ENCODE measurements at regions not wholly inside any gene's neighbourhood (a gene's known extent, or its start where the extent isn't known, plus 50 kb on each side); places are given as distances from the start of the nearest gene placed in this dataset.
"Not testable (repeated sequence)": the region's sequence is repeated elsewhere in the genome, so short reads cannot be mapped to it uniquely, and the experiment has no call there.

DNA sequence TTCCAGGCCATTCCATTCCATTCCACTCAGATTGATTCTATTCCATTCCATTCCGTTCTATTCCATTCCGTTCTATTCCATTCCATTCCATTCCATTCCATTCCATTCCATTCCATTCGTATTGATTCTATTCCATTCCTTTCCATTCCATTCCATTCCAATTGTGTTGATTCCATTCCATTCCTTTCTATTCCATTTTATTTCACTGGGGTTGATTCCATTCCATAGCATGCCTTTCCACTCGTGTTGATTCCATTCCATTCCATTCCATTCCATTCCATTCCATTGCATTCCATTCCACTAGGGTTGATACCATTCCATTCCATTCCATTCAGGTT is 1142.3 kb downstream of the RPIA start:
- ChIA-PET SMC1A (ENCODE audit: uncharacterized antibody, unreplicated experiment) (no interaction called here), CTCF (no interaction called here), RAD21 (ENCODE audit: unreplicated experiment) (no interaction called here), POLR2A (no interaction called here)
- H3K79me2 ChIP-seq (ENCODE audit: control insufficient read depth, insufficient read depth, low read length) = no peaks in the 10 kb centered on the region
- no peak for TF ChIP-seq CBX5 (IDR thresholded peaks at IDR 0.05; ENCODE audit: low read depth)
- TF ChIP-seq, protein P1, sequence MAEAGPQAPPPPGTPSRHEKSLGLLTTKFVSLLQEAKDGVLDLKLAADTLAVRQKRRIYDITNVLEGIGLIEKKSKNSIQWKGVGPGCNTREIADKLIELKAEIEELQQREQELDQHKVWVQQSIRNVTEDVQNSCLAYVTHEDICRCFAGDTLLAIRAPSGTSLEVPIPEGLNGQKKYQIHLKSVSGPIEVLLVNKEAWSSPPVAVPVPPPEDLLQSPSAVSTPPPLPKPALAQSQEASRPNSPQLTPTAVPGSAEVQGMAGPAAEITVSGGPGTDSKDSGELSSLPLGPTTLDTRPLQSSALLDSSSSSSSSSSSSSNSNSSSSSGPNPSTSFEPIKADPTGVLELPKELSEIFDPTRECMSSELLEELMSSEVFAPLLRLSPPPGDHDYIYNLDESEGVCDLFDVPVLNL (IDR thresholded peaks at IDR 0.05; ENCODE audit: low read depth, low read length) = no peak
- TF ChIP-seq TARDBP (IDR thresholded peaks at IDR 0.05; ENCODE audit: borderline replicate concordance) = no peak
- no peak for TF ChIP-seq SP1 (IDR thresholded peaks at IDR 0.05; ENCODE audit: low read depth, low read length)
- TF ChIP-seq, protein P2, sequence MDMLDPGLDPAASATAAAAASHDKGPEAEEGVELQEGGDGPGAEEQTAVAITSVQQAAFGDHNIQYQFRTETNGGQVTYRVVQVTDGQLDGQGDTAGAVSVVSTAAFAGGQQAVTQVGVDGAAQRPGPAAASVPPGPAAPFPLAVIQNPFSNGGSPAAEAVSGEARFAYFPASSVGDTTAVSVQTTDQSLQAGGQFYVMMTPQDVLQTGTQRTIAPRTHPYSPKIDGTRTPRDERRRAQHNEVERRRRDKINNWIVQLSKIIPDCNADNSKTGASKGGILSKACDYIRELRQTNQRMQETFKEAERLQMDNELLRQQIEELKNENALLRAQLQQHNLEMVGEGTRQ (IDR thresholded peaks at IDR 0.05; ENCODE audit: borderline replicate concordance, low read depth, low read length) = no peak
- no peak for TF ChIP-seq SIN3A (IDR thresholded peaks at IDR 0.05; ENCODE audit: low read depth, low read length)
- TF ChIP-seq EED (IDR thresholded peaks at IDR 0.05; ENCODE audit: low read depth) = no peak
- H3K9ac ChIP-seq (ENCODE audit: control insufficient read depth, insufficient read depth, low read length) = no peak overlapping the region
- no peaks in the 10 kb centered on the region for H3K36me3 ChIP-seq (ENCODE audit: control insufficient read depth in 2 of 2, insufficient read depth in 2 of 2, low read length in 1 of 2)
- H3K4me2 ChIP-seq (ENCODE audit: control insufficient read depth, insufficient read depth) = no peak overlapping the region
- H3K9me3 ChIP-seq (replicated peaks; ENCODE audit: control insufficient read depth, insufficient read depth, low read length) = peaks cover 32% of the 10 kb centered on the region
- no peak for DNase-seq (ENCODE audit: low read depth, low spot score)
- intact Hi-C loops (cut with micrococcal nuclease; ENCODE audit: unreplicated experiment) (no loop called here), in situ Hi-C loops (cut with MboI) (no loop called here)
- no peak for FAIRE-seq
- H3K4me3 ChIP-seq = no peak overlapping the region
- H3K27me3 ChIP-seq (replicated peaks in 1 of 2; ENCODE audit: control insufficient read depth in 2 of 2, insufficient read depth in 2 of 2, low read length in 1 of 2) = no peaks in the 10 kb centered on the region
- ATAC-seq = no peak
- no TSS peak for BruUV-seq (replicated peaks)
- H3K4me1 ChIP-seq (ENCODE audit: control insufficient read depth, insufficient read depth, low read length) = no peaks in the 10 kb centered on the region
- 30% methylated on average over 4 of the region's 4 CpGs for WGBS (ENCODE audit: insufficient coverage, insufficient replicate concordance, low lambda C conversion rate, missing lambda C conversion rate)
- H3K27ac ChIP-seq (ENCODE audit: control insufficient read depth, insufficient read depth) = no peak overlapping the region
- H4K20me1 ChIP-seq (ENCODE audit: control insufficient read depth, insufficient read depth) = no peaks in the 10 kb centered on the region
- no peak overlapping the region for H2AFZ ChIP-seq (ENCODE audit: control insufficient read depth, low read depth, low read length)

DNA sequence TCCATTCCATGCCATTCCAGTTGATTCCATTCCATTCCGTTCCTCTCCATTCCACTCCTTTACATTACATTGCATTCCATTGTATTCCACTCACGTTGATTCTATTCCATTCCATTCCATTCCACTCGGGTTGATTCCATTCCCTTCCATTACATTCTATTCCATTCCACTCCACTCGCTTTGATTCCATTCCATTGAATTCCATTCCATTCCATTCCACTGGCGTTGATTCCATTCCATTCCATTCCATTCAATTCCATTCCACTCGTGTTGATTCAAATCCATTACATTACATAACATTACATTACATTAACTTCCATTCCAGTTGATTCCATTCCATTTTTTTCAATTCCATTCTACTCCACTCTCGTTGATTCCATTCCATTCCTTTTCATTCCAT is 1142.8 kb downstream of the RPIA start:
- no peak for FAIRE-seq
- intact Hi-C loops (cut with micrococcal nuclease; ENCODE audit: unreplicated experiment) (no loop called here), in situ Hi-C loops (cut with MboI) (no loop called here)
- ChIA-PET POLR2A (no interaction called here), RAD21 (ENCODE audit: unreplicated experiment) (no interaction called here), SMC1A (ENCODE audit: uncharacterized antibody, unreplicated experiment) (no interaction called here), CTCF (no interaction called here)
- ATAC-seq = no peak
- H3K27me3 ChIP-seq (replicated peaks in 1 of 2; ENCODE audit: control insufficient read depth in 2 of 2, insufficient read depth in 2 of 2, low read length in 1 of 2) = no peaks in the 10 kb centered on the region
- no peak overlapping the region for H3K4me2 ChIP-seq (ENCODE audit: control insufficient read depth, insufficient read depth)
- no peaks in the 10 kb centered on the region for H3K4me1 ChIP-seq (ENCODE audit: control insufficient read depth, insufficient read depth, low read length)
- no peaks in the 10 kb centered on the region for H4K20me1 ChIP-seq (ENCODE audit: control insufficient read depth, insufficient read depth)
- H2AFZ ChIP-seq (ENCODE audit: control insufficient read depth, low read depth, low read length) = no peak overlapping the region
- no TSS peak for BruUV-seq (replicated peaks)
- H3K36me3 ChIP-seq (ENCODE audit: control insufficient read depth in 2 of 2, insufficient read depth in 2 of 2, low read length in 1 of 2) = no peaks in the 10 kb centered on the region
- H3K9ac ChIP-seq (ENCODE audit: control insufficient read depth, insufficient read depth, low read length) = no peak overlapping the region
- no peak overlapping the region for H3K4me3 ChIP-seq
- H3K9me3 ChIP-seq (replicated peaks; ENCODE audit: control insufficient read depth, insufficient read depth, low read length) = peaks cover 29% of the 10 kb centered on the region
- TF ChIP-seq GATAD2B (conservative IDR thresholded peaks at IDR 0.05; ENCODE audit: low read depth) (no peak), EGR1 (IDR thresholded peaks at IDR 0.05; ENCODE audit: borderline replicate concordance in 1 of 2, low read depth in 2 of 2, low read length in 2 of 2) (no peak)
- 25% methylated on average over 7 of the region's 7 CpGs for WGBS (ENCODE audit: insufficient coverage, insufficient replicate concordance, low lambda C conversion rate, missing lambda C conversion rate)
- H3K79me2 ChIP-seq (ENCODE audit: control insufficient read depth, insufficient read depth, low read length) = no peaks in the 10 kb centered on the region
- no peak for DNase-seq (ENCODE audit: low read depth, low spot score)
- no peak overlapping the region for H3K27ac ChIP-seq (ENCODE audit: control insufficient read depth, insufficient read depth)

DNA sequence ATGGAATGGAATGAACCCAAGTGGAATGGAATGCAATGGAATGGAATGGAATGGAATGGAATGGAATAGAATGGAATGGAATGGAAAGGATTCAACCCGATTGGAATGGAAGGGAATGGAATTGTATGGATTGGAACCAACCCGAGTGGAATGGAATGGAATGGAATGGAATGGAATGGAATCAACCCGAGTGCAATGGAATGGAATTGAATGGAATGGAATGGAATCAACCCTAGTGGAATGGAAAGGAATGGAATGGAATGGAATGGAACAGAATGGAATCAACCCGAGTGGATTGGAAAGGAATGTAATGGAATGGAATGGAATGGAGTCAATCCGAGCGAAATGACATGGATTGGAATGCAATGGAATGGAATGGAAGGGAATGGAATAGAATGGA is 1144.9 kb downstream of the RPIA start:
- H3K4me2 ChIP-seq (ENCODE audit: control insufficient read depth, insufficient read depth); H3K9ac ChIP-seq (ENCODE audit: control insufficient read depth, insufficient read depth, low read length); H3K4me3 ChIP-seq; CTCF ChIA-PET; POLR2A ChIA-PET; H3K79me2 ChIP-seq (ENCODE audit: control insufficient read depth, insufficient read depth, low read length); BruUV-seq (replicated peaks); H3K27me3 ChIP-seq (replicated peaks in 1 of 2; ENCODE audit: control insufficient read depth in 2 of 2, insufficient read depth in 2 of 2, low read length in 1 of 2); ATAC-seq; SMC1A ChIA-PET (ENCODE audit: uncharacterized antibody, unreplicated experiment); H2AFZ ChIP-seq (ENCODE audit: control insufficient read depth, low read depth, low read length); RAD21 ChIA-PET (ENCODE audit: unreplicated experiment); H3K4me1 ChIP-seq (ENCODE audit: control insufficient read depth, insufficient read depth, low read length); DNase-seq (ENCODE audit: low read depth, low spot score); in situ Hi-C loops (cut with MboI); FAIRE-seq; H4K20me1 ChIP-seq (ENCODE audit: control insufficient read depth, insufficient read depth); intact Hi-C loops (cut with micrococcal nuclease; ENCODE audit: unreplicated experiment); H3K36me3 ChIP-seq (ENCODE audit: control insufficient read depth in 2 of 2, insufficient read depth in 2 of 2, low read length in 1 of 2); H3K27ac ChIP-seq (ENCODE audit: control insufficient read depth, insufficient read depth): not testable (repeated sequence)
- WGBS (ENCODE audit: insufficient coverage, insufficient replicate concordance, low lambda C conversion rate, missing lambda C conversion rate) = 17% methylated on average over 6 of the region's 6 CpGs
- H3K9me3 ChIP-seq (replicated peaks; ENCODE audit: control insufficient read depth, insufficient read depth, low read length) = peaks cover 25% of the 10 kb centered on the region

Measured in GM12878 (cell line).